ENCODE measurements at regions not wholly inside any gene's neighbourhood (a gene's known extent, or its start where the extent isn't known, plus 50 kb on each side); places are given as distances from the start of the nearest gene placed in this dataset.

DNA sequence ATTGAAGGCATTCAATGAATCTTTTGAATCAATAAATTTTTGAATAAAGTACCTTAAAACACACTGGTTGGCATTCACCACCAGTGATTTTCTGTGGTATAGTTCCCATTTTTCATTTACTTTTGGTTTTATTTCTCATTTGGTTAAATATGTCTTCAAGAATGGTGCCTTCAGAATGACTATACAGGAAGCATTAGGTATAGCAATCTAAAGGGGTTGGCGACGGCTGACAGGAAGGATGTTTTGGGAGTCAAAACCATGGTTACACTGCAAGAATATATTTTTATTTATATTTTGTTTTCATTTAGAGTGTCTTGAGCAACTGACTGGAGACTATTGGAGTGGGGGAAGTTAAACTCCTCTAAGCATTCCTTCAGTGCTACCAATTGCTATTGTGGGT lies 235.7 kb downstream of the HTR1A start:
- DNase-seq, result no peak

DNA sequence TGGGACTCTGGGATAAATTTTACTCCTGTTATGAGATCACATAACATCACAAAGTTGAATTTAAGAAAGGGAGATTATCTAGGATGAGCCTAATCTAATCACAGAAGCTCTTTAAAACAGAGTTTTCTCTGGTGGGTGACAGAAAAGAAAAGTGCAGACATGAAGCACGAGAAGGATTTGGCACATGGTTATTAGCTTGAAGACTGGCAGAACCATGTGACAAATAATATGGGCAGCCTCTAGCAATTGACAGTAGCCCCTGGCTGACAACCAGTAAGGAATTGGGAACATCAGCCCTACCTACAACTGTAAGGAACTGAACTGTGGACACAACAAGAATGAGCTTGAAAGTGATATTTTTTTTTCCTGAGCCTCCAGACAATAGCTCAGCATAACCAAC lies 243.1 kb downstream of the HTR1A start:
- DNase-seq, result no peak

GRCh38 chr5:63700241-63700640 lies 262.0 kb downstream of the HTR1A start:
- DNase-seq, result no peak

- no peak for DNase-seq
Measured at GRCh38 chr5:63697811-63698210, 264.4 kb downstream of the HTR1A start.

GRCh38 chr5:63690546-63690945 lies 271.7 kb downstream of the HTR1A start:
- DNase-seq, result no peak

DNA sequence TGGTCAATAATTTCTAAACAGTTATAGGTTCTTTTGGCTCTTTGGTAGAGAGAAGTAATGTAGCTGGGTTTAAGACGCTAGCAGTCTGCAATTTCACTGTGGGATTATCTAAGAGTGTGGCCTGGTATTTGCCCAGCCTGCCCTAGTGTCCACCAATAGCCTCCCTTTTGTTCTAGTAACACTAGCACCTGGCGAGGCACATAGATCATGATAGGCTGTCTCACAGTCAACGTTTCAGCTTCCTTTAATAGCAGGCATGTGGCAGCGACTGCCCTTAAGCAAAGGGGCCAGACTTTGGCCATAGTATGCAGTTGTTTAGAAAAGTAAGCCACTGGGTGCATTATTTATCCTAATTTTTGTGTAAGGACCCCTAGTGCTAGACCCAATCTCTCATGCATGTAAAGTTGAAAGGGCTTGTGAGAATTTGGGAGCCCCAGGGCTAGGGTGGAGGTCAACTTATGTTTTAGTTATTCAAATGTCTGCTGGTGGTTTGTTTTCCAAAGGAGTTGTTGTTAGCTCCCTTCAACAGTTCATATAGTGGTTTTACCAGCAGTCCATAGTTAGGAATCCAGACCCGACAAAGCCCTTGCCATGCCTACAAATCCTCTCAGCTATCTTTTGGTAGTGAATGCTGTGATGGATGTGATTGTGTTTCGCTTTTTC lies 274.3 kb downstream of the HTR1A start:
- DNase-seq, result no peak

- no peak for DNase-seq
Measured at GRCh38 chr5:63686938-63687337, 275.3 kb downstream of the HTR1A start.

DNA sequence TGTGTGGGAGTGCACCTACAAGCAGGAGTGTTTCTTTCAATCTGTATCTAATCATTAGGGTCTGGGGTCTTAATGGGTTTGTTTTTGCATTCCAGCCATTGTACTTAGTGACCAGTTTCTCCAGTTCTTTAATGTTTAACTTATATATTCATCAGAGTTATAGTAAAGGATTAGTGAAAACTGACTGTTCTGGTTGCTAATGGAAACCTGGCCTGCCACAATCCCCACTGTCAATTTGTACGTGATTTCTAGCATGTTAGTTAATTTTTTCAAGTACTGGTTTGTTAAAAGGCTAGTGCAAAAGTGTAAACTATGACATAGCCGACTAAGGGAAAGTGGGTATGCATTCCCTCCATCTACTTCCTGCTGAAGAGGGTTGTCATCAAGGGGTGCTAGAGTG lies 276.1 kb downstream of the HTR1A start:
- DNase-seq, result no peak

DNA sequence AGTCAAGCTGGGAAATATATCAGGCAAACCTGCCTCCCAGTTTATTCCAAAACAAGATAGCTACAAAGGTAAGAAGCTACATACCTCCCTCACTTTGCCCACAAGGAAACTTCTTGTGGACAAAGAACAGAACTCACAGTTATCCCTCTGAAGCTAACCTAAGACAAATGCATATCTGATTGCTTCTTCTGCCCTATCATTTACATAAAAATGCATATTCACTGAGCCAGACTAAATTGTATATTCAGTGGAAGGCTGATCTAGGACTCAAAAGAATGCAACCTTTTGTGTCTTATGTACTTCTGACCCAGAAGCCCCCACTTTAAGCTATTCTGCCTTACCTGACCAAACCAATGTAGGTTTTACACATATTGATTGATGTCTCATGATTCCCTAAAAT lies 276.8 kb downstream of the HTR1A start:
- DNase-seq, result no peak

DNA sequence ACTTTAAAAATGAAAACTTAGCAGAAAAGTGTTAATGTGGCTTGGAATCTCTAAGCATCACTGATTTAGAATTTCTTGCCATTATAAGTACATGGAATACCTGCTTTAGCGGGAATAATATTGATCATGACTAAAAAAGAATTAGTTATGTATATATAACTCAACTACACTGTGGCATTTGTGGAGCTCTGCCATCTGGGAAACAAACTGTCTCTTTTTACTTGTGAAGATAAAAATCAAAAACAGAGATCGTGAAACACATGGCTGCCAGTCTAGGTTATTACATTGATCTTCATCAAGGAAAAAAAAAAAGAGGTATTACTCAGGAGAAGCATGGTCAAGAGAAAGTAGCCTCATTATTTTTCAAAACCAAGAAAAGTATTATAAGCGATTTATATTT lies 287.4 kb downstream of the HTR1A start:
- no peak for DNase-seq

- DNase-seq, result no peak
Measured at GRCh38 chr5:63655043-63655442, 307.2 kb downstream of the HTR1A start.

- no peak for DNase-seq
Measured at GRCh38 chr5:63650581-63650980, 311.7 kb downstream of the HTR1A start.

- no peak for DNase-seq
Measured at GRCh38 chr5:63648376-63648775, 313.9 kb downstream of the HTR1A start.

DNA sequence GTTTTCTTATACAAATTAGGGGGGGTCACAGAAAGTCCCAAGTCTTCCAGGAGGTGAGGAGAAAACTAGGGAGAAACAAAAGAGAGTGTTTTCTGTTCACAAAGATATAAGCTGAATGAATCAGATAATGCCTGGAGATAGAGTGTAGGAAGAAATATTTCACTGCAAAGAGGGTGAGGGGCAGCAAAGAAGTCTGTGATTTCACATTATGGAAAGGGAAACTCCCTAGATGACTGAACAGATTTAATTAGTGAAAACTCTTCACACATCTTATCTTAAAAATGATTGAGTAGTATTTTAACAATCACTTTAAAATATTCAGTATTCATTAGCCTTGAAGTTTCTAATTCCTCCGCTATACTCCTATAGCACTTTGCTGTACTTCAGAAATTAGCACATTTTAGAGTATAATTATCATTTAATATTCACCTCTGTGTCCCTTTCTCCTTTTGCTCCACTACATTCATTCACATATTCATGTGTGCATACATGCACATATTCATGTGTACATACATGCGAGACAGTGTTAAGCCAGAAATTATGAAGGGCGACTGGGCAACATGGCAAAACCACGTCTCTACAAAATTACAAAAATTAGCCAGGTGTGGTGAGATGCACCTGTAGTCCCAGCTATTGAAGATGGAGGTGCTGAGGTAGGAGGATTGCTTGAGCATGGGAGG lies 332.2 kb downstream of the HTR1A start:
- DNase-seq, result no peak

DNA sequence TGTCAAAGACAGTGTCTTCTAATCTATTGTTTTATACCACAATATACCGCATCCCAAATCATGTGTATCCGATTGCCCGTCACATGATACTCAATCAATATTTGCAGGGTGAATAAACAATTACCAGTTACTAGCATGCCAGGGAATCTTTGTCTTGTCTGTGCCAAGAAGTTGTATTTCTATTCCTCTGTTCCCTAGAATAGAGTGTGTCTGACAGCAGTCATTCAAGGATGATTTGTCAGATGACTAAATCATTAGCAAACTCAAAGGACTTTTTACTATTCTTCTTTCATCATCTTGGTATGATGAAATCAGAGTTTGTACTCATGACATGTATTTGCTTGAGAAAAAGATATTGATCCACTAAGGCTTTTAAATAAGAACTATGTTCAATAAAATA lies 348.8 kb downstream of the HTR1A start:
- no peak for DNase-seq

- no peak for DNase-seq
Measured at GRCh38 chr5:63603996-63604395, 358.2 kb downstream of the HTR1A start.

- DNase-seq, result no peak
Measured at GRCh38 chr5:63602971-63603370, 359.3 kb downstream of the HTR1A start.

DNA sequence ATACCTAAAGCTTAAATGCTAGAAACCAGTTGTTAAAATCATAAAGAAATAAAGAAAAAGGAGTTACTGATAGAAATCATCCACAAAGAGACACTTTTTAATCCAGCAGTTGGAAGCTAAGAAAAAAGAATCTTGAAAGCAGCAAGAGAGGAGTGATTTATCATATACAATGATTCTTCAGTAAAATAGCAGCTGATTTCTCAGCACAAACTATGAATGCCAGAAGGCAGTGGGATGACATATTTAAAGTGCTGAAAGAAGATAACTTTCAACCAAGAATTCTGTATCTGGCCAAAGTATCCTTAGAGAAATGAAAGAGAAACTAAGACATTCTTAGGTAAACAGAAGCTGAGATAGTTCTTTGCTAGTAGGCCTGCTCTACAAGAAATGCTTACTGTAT lies 366.0 kb downstream of the HTR1A start:
- DNase-seq, result no peak

DNA sequence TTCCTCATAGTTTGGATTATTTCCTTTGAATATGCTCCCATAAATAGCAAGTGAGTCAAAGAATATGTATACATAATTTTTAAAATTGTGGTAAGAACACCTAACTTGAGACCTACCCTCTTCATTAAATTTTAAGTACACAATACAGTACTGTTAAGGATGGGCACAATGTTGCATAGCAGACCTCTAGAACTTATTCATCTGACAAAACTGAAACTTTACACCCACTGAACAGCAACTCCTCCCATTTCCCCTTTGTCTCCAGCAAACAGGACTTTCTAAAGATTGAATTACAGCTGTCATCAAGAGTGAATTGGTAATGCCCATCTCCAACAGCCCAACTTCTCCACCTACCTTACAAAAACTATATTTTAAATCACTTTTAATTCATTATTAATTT lies 388.9 kb downstream of the HTR1A start:
- DNase-seq, result no peak

DNA sequence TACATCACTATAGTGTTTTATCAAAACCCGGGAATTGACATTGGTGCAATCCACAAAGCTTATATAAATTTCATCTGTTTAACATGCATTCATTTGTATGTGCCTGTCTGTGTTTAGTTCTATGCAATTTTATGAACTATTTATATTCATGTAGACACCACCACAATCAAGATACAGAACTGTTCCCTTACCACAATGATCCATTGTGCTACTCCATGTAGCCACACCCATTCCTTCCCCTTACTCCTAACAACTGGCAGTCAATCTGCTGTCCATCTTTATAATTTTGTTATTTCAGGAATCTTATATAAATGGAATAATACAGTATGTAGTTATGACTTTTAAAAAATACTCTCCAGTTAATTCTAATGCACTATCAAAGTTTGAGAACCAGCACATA lies 389.5 kb downstream of the HTR1A start:
- DNase-seq, result no peak

DNA sequence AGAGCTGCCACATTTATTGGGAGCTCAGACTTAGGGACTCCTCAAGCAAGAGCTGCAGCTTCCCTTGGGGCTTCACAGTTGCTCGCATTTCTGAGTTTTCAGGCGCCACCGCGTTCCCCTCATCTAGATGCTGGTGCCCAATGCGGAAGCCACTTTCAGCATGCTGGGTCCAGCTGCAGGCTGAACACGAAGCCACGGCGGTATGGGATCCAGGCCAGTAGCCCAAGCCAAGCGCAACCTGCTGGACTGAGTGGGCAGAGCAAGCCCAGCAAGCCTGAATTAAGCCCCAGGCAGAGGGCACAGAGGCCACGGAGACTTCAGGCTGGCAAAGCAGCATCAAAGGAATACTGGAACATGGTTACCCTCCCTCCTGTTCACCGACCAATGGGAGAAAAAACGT lies 391.5 kb downstream of the HTR1A start:
- DNase-seq, result no peak

- no peak for DNase-seq
Measured at GRCh38 chr5:63564789-63565188, 397.5 kb downstream of the HTR1A start.

DNA sequence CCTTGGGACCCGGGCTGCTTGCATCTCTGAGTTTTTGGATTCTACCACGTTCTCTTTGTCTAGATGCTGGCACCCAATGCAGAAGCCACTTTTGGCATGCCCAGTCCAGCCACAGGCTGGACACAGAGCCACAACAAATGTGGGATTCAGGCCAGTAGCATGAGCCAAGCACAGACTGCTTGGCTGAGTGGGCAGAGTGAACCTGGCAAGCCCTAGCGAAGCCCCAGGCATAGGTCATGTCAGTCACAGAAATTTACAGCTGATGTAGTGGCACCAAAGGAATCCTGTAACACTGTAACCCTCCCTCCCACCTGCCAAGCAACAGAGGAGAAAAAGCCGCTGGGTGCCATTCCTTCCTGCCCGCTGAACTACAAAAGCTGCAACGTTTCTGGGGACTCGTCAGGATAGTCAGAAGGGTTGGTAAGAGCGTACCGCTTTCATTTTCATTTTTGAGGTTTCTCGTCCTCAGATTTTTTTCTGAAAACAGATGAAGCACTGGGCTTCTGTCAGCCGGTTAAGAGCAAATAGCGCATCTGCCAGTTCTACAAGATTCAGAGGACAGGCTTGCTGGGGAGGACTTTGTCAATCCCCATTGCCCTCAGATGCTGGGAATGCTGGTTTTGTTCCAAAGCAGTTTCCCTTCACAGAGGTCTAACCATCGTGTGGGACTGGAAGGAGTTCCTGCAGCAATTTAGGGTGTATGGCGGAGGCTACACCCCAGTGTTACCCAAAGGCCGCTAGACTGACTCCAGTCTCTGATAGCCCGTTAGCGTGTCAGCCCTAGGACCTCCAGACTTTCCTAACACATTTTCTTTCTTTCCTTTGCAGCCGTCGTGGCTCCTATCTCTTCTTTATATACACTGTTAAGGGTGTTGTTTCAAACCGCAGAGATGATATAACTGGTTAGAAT lies 399.0 kb downstream of the HTR1A start:
- DNase-seq, result no peak

GRCh38 chr5:63555874-63556273 lies 406.4 kb downstream of the HTR1A start:
- DNase-seq, result no peak

All from activated CD8-positive, alpha-beta memory T cell treated with anti-CD3 and anti-CD28 coated beads, Interleukin-2, amount 50 U/mL, for 48 hours (primary cell).